CD4-positive, alpha-beta memory T cell (primary cell): ENCODE measurements at regions not wholly inside any gene's neighbourhood (a gene's known extent, or its start where the extent isn't known, plus 50 kb on each side); places are given as distances from the start of the nearest gene placed in this dataset.
A peak's percentile ranks its signal among the peaks of the same experiment; 100 is the strongest.

Experiments
- CTCF ChIA-PET: fragments of 350-600 bp; sonication (Branson Sonifier 250); formaldehyde crosslinking; loops from one replicate; lab custom pipeline; 2021; ENCODE audit warnings: inconsistent platforms; ENCODE audit not compliant: partially characterized antibody; lab: Charles Lee
- POLR2A ChIA-PET: fragments of 350-600 bp; sonication (Branson Sonifier 250); formaldehyde crosslinking; loops from one replicate; lab custom pipeline; 2021; ENCODE audit not compliant: partially characterized antibody; lab: Charles Lee
- DNase-seq, 5 donors: peaks; one replicate each; pipeline versions ENCODE4 v3.0.0 to v3.0.0-alpha.2; 2020 to 2022; ENCODE audit warnings: mixed read lengths in 1 of 5
- H3K27ac ChIP-seq: one replicate; pipeline ENCODE4 v1.7.0; 2013; ENCODE audit warnings: low read depth, low read length
- H3K27me3 ChIP-seq: 2 replicates; pipeline ENCODE4 v1.7.0; 2013; ENCODE audit warnings: mild to moderate bottlenecking, low read length, moderate library complexity; ENCODE audit not compliant: insufficient read depth
- H3K36me3 ChIP-seq: 2 replicates; pipeline ENCODE4 v1.7.0; 2013; ENCODE audit warnings: mild to moderate bottlenecking, low read length, moderate library complexity; ENCODE audit not compliant: insufficient read depth
- H3K4me1 ChIP-seq: 2 replicates; pipeline ENCODE4 v1.7.0; 2013; ENCODE audit warnings: mild to moderate bottlenecking, low read length, moderate library complexity; ENCODE audit not compliant: insufficient read depth
- H3K4me3 ChIP-seq, 2 donors: one replicate each; pipeline ENCODE4 v1.7.0; 2013; ENCODE audit warnings: low read length in 2 of 2, mild to moderate bottlenecking in 1 of 2
- H3K9me3 ChIP-seq, 2 donors: one replicate each; pipeline ENCODE4 v1.7.0; 2013; ENCODE audit warnings: low read length in 2 of 2, control low read depth in 1 of 2; ENCODE audit not compliant: control insufficient read depth in 1 of 2
- H3K27ac Mint-ChIP-seq, 7 donors: one replicate each; pipeline ENCODE4 v1.8.0; 2020 to 2021; ENCODE audit warnings: mixed read lengths in 7 of 7, mild to moderate bottlenecking in 6 of 7, inconsistent platforms in 3 of 7, moderate library complexity in 3 of 7
- H3K27me3 Mint-ChIP-seq, 2 donors: one replicate each; pipeline ENCODE4 v1.8.0; 2020 to 2021; ENCODE audit warnings: mixed read lengths in 2 of 2
- H3K36me3 Mint-ChIP-seq, 2 donors: one replicate each; pipeline ENCODE4 v1.8.0; 2020 to 2021; ENCODE audit warnings: mixed read lengths in 2 of 2, inconsistent platforms in 1 of 2, mild to moderate bottlenecking in 1 of 2
- H3K4me1 Mint-ChIP-seq, 4 donors: one replicate each; pipeline ENCODE4 v1.8.0; 2020 to 2021; ENCODE audit warnings: mixed read lengths in 4 of 4, mild to moderate bottlenecking in 1 of 4
- H3K4me3 Mint-ChIP-seq, 8 donors: one replicate each; pipeline ENCODE4 v1.8.0; 2020 to 2021; ENCODE audit warnings: mixed read lengths in 8 of 8, mild to moderate bottlenecking in 7 of 8, moderate library complexity in 6 of 8, inconsistent platforms in 3 of 8
- H3K9me3 Mint-ChIP-seq, 8 donors: one replicate each; pipeline ENCODE4 v1.8.0; 2020 to 2021; ENCODE audit warnings: mixed read lengths in 8 of 8, mild to moderate bottlenecking in 5 of 8, inconsistent platforms in 3 of 8, moderate library complexity in 1 of 8
- intact Hi-C: fragments of 100-400 bp; cut with micrococcal nuclease; formaldehyde crosslinking; loops from one replicate; pipeline ENCODE4 v1.15.1; 2023

- intact Hi-C loops, result loop anchor here (2.0 kb wide), 1 partner anchor 103 kb away; no protein-coding TSS in a partner anchor
- peaks cover 0 to 1% (median 0%) of the 10 kb centered on the region in 8 donors for H3K9me3 Mint-ChIP-seq
- peak overlapping the region; percentile 94 to 99 (median 97) for H3K27ac Mint-ChIP-seq
- H3K27ac ChIP-seq, result peak overlapping the region; percentile 76
- POLR2A ChIA-PET, result interaction anchor here (0.6 to 4.6 kb wide), 18 partner anchors 8 to 459 kb away, joined by 3 to 106 read pairs (median 4); partner anchors contain the start of gene TNRC6C
- no peaks in the 10 kb centered on the region for H3K27me3 ChIP-seq
- no peaks in the 10 kb centered on the region for H3K9me3 ChIP-seq
- peak; percentile 76 to 90 (median 81) for DNase-seq
- H3K4me1 ChIP-seq, result peaks cover 26% of the 10 kb centered on the region
- H3K4me3 Mint-ChIP-seq, result peak overlapping the region; percentile 52 to 84 (median 67)
- no peaks in the 10 kb centered on the region for H3K27me3 Mint-ChIP-seq
- no peak overlapping the region for H3K4me3 ChIP-seq
- CTCF ChIA-PET, result interaction anchor here (0.6 to 1.2 kb wide), 7 partner anchors 78 to 353 kb away, joined by 3 to 6 read pairs (median 3); partner anchors contain the start of gene TNRC6C
- no peaks in the 10 kb centered on the region for H3K36me3 ChIP-seq
- H3K36me3 Mint-ChIP-seq, result no peaks in the 10 kb centered on the region
- peaks cover 13 to 26% (median 18%) of the 10 kb centered on the region in 4 donors for H3K4me1 Mint-ChIP-seq
Observed at GRCh38 chr17:77783991-77784820, 174.3 kb upstream of the TNRC6C start.

- Histone ChIP-seq H3K27ac (peak overlapping the region; percentile 76), H3K9me3 (no peaks in the 10 kb centered on the region), H3K4me3 (no peak overlapping the region), H3K27me3 (no peaks in the 10 kb centered on the region), H3K4me1 (peaks cover 26% of the 10 kb centered on the region), H3K36me3 (no peaks in the 10 kb centered on the region)
- no peaks in the 10 kb centered on the region for H3K36me3 Mint-ChIP-seq
- H3K27me3 Mint-ChIP-seq, result no peaks in the 10 kb centered on the region
- intact Hi-C loops, result loop anchor here (2.0 kb wide), 1 partner anchor 101 kb away; no protein-coding TSS in a partner anchor
- ChIA-PET POLR2A (interaction anchor here (1.3 to 4.6 kb wide), 3 partner anchors 32 to 172 kb away, joined by 3 to 106 read pairs (median 40); partner anchors contain the start of gene TNRC6C), CTCF (no interaction called here)
- H3K4me1 Mint-ChIP-seq, result peaks cover 13 to 26% (median 18%) of the 10 kb centered on the region in 4 donors
- DNase-seq, result no peak
- no peaks in the 10 kb centered on the region for H3K9me3 Mint-ChIP-seq
- H3K27ac Mint-ChIP-seq, result peak overlapping the region; percentile 13 to 98 (median 94)
- H3K4me3 Mint-ChIP-seq, result no peak overlapping the region
Observed at GRCh38 chr17:77785312-77785905, 173.1 kb upstream of the TNRC6C start.

GRCh38 chr17:77786090-77786489 lies 172.4 kb upstream of the TNRC6C start:
- H3K4me3 ChIP-seq, result no peak overlapping the region
- Mint-ChIP-seq H3K27me3 (no peaks in the 10 kb centered on the region), H3K4me3 (no peak overlapping the region), H3K4me1 (peaks cover 13 to 26% (median 18%) of the 10 kb centered on the region in 4 donors), H3K9me3 (no peaks in the 10 kb centered on the region), H3K36me3 (no peaks in the 10 kb centered on the region), H3K27ac (peak overlapping the region in 3 of 7 donors; percentile 6 to 38 (median 35))
- H3K4me1 ChIP-seq, result peaks cover 26% of the 10 kb centered on the region
- intact Hi-C loops, result no loop called here
- no peaks in the 10 kb centered on the region for H3K36me3 ChIP-seq
- ChIA-PET CTCF (no interaction called here), POLR2A (no interaction called here)
- DNase-seq, result no peak
- no peaks in the 10 kb centered on the region for H3K9me3 ChIP-seq
- H3K27me3 ChIP-seq, result no peaks in the 10 kb centered on the region
- H3K27ac ChIP-seq, result no peak overlapping the region

GRCh38 chr17:77786740-77787505 lies 171.6 kb upstream of the TNRC6C start:
- ChIA-PET POLR2A (interaction anchor here (1.0 kb wide), 1 partner anchor 171 kb away, joined by 4 read pairs; the partner anchor contains the start of gene TNRC6C), CTCF (no interaction called here)
- intact Hi-C loops, result no loop called here
- Mint-ChIP-seq H3K27me3 (no peaks in the 10 kb centered on the region), H3K4me1 (peaks cover 13 to 26% (median 18%) of the 10 kb centered on the region in 4 donors), H3K27ac (peak overlapping the region in 5 of 7 donors; percentile 32 to 91 (median 43)), H3K9me3 (no peaks in the 10 kb centered on the region), H3K36me3 (no peaks in the 10 kb centered on the region), H3K4me3 (no peak overlapping the region)
- no peak for DNase-seq
- H3K4me1 ChIP-seq, result peaks cover 26% of the 10 kb centered on the region
- no peak overlapping the region for H3K27ac ChIP-seq
- H3K4me3 ChIP-seq, result no peak overlapping the region
- no peaks in the 10 kb centered on the region for H3K9me3 ChIP-seq
- H3K36me3 ChIP-seq, result no peaks in the 10 kb centered on the region
- H3K27me3 ChIP-seq, result no peaks in the 10 kb centered on the region

- CTCF ChIA-PET, result no interaction called here
Observed at GRCh38 chr17:77790143-77790829, 168.2 kb upstream of the TNRC6C start.

GRCh38 chr17:77792626-77793025 lies 165.9 kb upstream of the TNRC6C start:
- intact Hi-C loops, result no loop called here
- H3K36me3 ChIP-seq, result no peaks in the 10 kb centered on the region
- Mint-ChIP-seq H3K36me3 (no peaks in the 10 kb centered on the region), H3K27ac (no peak overlapping the region), H3K9me3 (peaks cover 0 to 2% (median 0%) of the 10 kb centered on the region in 8 donors), H3K4me3 (no peak overlapping the region), H3K27me3 (no peaks in the 10 kb centered on the region), H3K4me1 (peaks cover 0 to 12% (median 6%) of the 10 kb centered on the region in 4 donors)
- no peaks in the 10 kb centered on the region for H3K4me1 ChIP-seq
- no peak overlapping the region for H3K27ac ChIP-seq
- H3K9me3 ChIP-seq, result no peaks in the 10 kb centered on the region
- no peak overlapping the region for H3K4me3 ChIP-seq
- CTCF ChIA-PET, result no interaction called here
- POLR2A ChIA-PET, result interaction anchor here (1.4 kb wide), 1 partner anchor 8 kb away, joined by 5 read pairs; no protein-coding TSS in a partner anchor
- no peak for DNase-seq
- H3K27me3 ChIP-seq, result no peaks in the 10 kb centered on the region

More at GRCh38 chr17:77790143-77790829, 168.2 kb upstream of the TNRC6C start:
- H3K4me3 ChIP-seq, result no peak overlapping the region
- no peaks in the 10 kb centered on the region for H3K27me3 Mint-ChIP-seq
- no peak overlapping the region for H3K4me3 Mint-ChIP-seq
- POLR2A ChIA-PET, result interaction anchor here (1.5 to 1.9 kb wide), 1 partner anchor 168 kb away, joined by 5 to 6 read pairs; the partner anchor contains the start of gene TNRC6C
- H3K27ac Mint-ChIP-seq, result no peak overlapping the region
- intact Hi-C loops, result no loop called here
- H3K4me1 ChIP-seq, result peaks cover 2% of the 10 kb centered on the region
- DNase-seq, result no peak
- no peaks in the 10 kb centered on the region for H3K9me3 ChIP-seq
- no peak overlapping the region for H3K27ac ChIP-seq
- no peaks in the 10 kb centered on the region for H3K27me3 ChIP-seq
- H3K36me3 ChIP-seq, result no peaks in the 10 kb centered on the region
- H3K36me3 Mint-ChIP-seq, result no peaks in the 10 kb centered on the region
- H3K9me3 Mint-ChIP-seq, result peaks cover 0 to 2% (median 0%) of the 10 kb centered on the region in 8 donors
- H3K4me1 Mint-ChIP-seq, result peaks cover 0 to 19% (median 9%) of the 10 kb centered on the region in 4 donors
